KMS-11 (cell line): ENCODE measurements at regions not wholly inside any gene's neighbourhood (a gene's known extent, or its start where the extent isn't known, plus 50 kb on each side); places are given as distances from the start of the nearest gene placed in this dataset.

Experiments
- H2AFZ ChIP-seq: fragments of 200-600 bp; sonication (generic); 2 replicates; pipeline ENCODE4 v1.6.1; 2016; ENCODE audit warnings: antibody characterized with exemption, mixed run types, low read depth
- H3K27ac ChIP-seq: fragments of 200-600 bp; sonication (generic); 2 replicates; pipeline ENCODE4 v1.6.1; 2016; ENCODE audit warnings: mild to moderate bottlenecking, mixed run types
- H3K27me3 ChIP-seq: fragments of 200-600 bp; sonication (generic); 2 replicates; pipeline ENCODE4 v1.6.1; 2017; ENCODE audit warnings: mild to moderate bottlenecking, low read depth, mixed run types, moderate library complexity; ENCODE audit not compliant: insufficient read depth
- H3K36me3 ChIP-seq: fragments of 200-600 bp; sonication (generic); 2 replicates; pipeline ENCODE4 v1.6.1; 2017; ENCODE audit warnings: mild to moderate bottlenecking, mixed run types; ENCODE audit not compliant: insufficient read depth
- H3K4me1 ChIP-seq: fragments of 200-600 bp; sonication (generic); 2 replicates; pipeline ENCODE4 v1.6.1; 2016; ENCODE audit warnings: mild to moderate bottlenecking, low read depth, mixed run types; ENCODE audit not compliant: poor library complexity, severe bottlenecking
- H3K4me2 ChIP-seq: fragments of 200-600 bp; sonication (generic); 2 replicates; pipeline ENCODE4 v1.7.0; 2016; ENCODE audit warnings: mild to moderate bottlenecking, mixed run types
- H3K4me3 ChIP-seq: fragments of 200-600 bp; sonication (generic); IDR thresholded peaks from 2 replicates; pipeline ENCODE4 v1.6.1; 2017; ENCODE audit warnings: low read depth, low read length, mixed read lengths; ENCODE audit not compliant: insufficient read depth
- H3K79me2 ChIP-seq: fragments of 200-600 bp; sonication (generic); 2 replicates; pipeline ENCODE4 v1.6.1; 2016; ENCODE audit warnings: low read depth, mixed run types; ENCODE audit not compliant: insufficient read depth
- H3K9ac ChIP-seq: fragments of 200-600 bp; sonication (generic); 2 replicates; pipeline ENCODE4 v1.6.1; 2016; ENCODE audit warnings: mild to moderate bottlenecking, mixed run types
- H4K20me1 ChIP-seq: fragments of 200-600 bp; sonication (generic); 2 replicates; pipeline ENCODE4 v1.6.1; 2016; ENCODE audit warnings: mild to moderate bottlenecking, mixed run types; ENCODE audit not compliant: insufficient read depth
- CTCF ChIP-seq: fragments of 200-600 bp; sonication (generic); conservative IDR thresholded peaks from 2 replicates; pipeline ENCODE4 v1.6.1; 2017; ENCODE audit warnings: low read depth, mild to moderate bottlenecking, antibody characterized with exemption, low read length, moderate library complexity, mixed read lengths

DNA sequence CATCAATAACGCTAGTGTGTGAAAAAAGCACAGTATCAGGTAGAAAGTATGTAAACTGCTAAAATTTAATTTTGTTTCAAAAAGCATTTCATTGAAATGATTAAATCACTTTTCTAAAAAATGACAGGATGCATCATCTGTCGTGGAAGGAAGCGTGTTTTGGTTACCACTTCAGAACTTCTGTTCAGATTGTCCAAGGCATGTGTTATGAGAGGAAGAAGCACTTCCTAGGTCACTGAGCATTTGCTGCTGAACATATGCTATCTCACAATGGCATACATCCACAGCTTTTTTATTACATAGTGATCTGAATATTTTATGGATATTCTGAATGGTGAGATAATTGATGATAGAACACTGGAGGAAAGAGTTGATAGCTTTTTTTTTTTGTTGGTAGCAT lies 737.5 kb downstream of the SATB2 start:
- Histone ChIP-seq H3K9ac (no peak overlapping the region), H3K36me3 (no peaks in the 10 kb centered on the region), H3K79me2 (no peaks in the 10 kb centered on the region), H3K27ac (no peak overlapping the region), H3K4me1 (no peaks in the 10 kb centered on the region), H4K20me1 (no peaks in the 10 kb centered on the region), H3K4me3 (no peak overlapping the region), H3K27me3 (no peaks in the 10 kb centered on the region), H3K4me2 (no peak overlapping the region), H2AFZ (no peak overlapping the region)
- no peak for TF ChIP-seq CTCF

DNA sequence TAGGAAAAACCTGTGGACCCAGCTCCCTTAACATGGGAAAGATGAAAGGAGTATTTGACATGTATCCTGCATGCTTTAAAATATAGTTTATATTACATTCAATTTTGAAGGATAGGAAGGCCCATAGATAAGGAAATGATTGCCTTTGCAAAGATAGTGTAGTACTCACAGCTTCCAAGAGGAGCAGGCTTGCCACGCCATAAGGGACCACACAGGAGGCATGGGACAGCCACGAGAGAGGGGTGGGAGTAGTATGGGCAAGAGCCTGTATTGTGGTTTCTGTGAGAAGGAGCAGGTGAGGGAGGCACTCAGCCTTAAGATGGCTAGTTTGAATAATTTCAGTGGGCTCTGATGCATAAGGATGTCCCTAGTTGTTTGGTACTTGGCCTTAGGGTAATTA lies 740.3 kb downstream of the SATB2 start:
- Histone ChIP-seq H3K27me3 (no peaks in the 10 kb centered on the region), H3K9ac (no peak overlapping the region), H4K20me1 (no peaks in the 10 kb centered on the region), H3K36me3 (no peaks in the 10 kb centered on the region), H3K79me2 (no peaks in the 10 kb centered on the region), H3K27ac (no peak overlapping the region), H2AFZ (no peak overlapping the region), H3K4me3 (no peak overlapping the region), H3K4me1 (no peaks in the 10 kb centered on the region), H3K4me2 (no peak overlapping the region)
- no peak for TF ChIP-seq CTCF

- Histone ChIP-seq H3K79me2 (no peaks in the 10 kb centered on the region), H3K36me3 (no peaks in the 10 kb centered on the region), H2AFZ (no peak overlapping the region), H3K4me1 (no peaks in the 10 kb centered on the region), H3K4me3 (no peak overlapping the region), H3K27ac (no peak overlapping the region), H3K27me3 (no peaks in the 10 kb centered on the region), H3K9ac (no peak overlapping the region), H4K20me1 (no peaks in the 10 kb centered on the region), H3K4me2 (no peak overlapping the region)
- TF ChIP-seq CTCF: no peak
Observed at GRCh38 chr2:198715302-198715835, 742.4 kb downstream of the SATB2 start.

- Histone ChIP-seq H3K36me3 (no peaks in the 10 kb centered on the region), H3K4me3 (no peak overlapping the region), H3K79me2 (no peaks in the 10 kb centered on the region), H2AFZ (no peak overlapping the region), H3K9ac (no peak overlapping the region), H3K4me2 (no peak overlapping the region), H3K27me3 (no peaks in the 10 kb centered on the region), H4K20me1 (no peaks in the 10 kb centered on the region), H3K27ac (no peak overlapping the region), H3K4me1 (no peaks in the 10 kb centered on the region)
- no peak for TF ChIP-seq CTCF
Observed at GRCh38 chr2:198712485-198712884, 745.3 kb downstream of the SATB2 start.
